Stimulated activated naive CD8-positive, alpha-beta T cell treated with anti-CD3 and anti-CD28 coated beads, Interleukin-15, Interleukin-2, amounts not matched to agents 100 ng/mL and 50 ng/mL, for 24 hours (primary cell): ENCODE measurements at regions not wholly inside any gene's neighbourhood (a gene's known extent, or its start where the extent isn't known, plus 50 kb on each side); places are given as distances from the start of the nearest gene placed in this dataset.

Experiments used
- H3K27ac Mint-ChIP-seq: one replicate; pipeline ENCODE4 v1.8.0; 2021; ENCODE audit warnings: mild to moderate bottlenecking, mixed read lengths
- H3K27me3 Mint-ChIP-seq: one replicate; pipeline ENCODE4 v1.8.0; 2021; ENCODE audit warnings: mixed read lengths
- H3K36me3 Mint-ChIP-seq: one replicate; pipeline ENCODE4 v1.8.0; 2021; ENCODE audit warnings: low read depth, mixed read lengths
- H3K4me1 Mint-ChIP-seq: one replicate; pipeline ENCODE4 v1.8.0; 2021; ENCODE audit warnings: low read depth, mixed read lengths
- H3K4me3 Mint-ChIP-seq: one replicate; pipeline ENCODE4 v1.8.0; 2021; ENCODE audit warnings: mild to moderate bottlenecking, mixed read lengths
- H3K9me3 Mint-ChIP-seq: one replicate; pipeline ENCODE4 v1.8.0; 2021; ENCODE audit warnings: mixed read lengths

- Mint-ChIP-seq H3K9me3 (no peaks in the 10 kb centered on the region), H3K36me3 (no peaks in the 10 kb centered on the region), H3K4me3 (no peak overlapping the region), H3K27ac (no peak overlapping the region), H3K4me1 (no peaks in the 10 kb centered on the region), H3K27me3 (no peaks in the 10 kb centered on the region)
Observed at GRCh38 chr5:98679963-98680362, 93.5 kb upstream of the RGMB start.

GRCh38 chr5:98690002-98690401 is 83.5 kb upstream of the RGMB start:
- no peaks in the 10 kb centered on the region for H3K36me3 Mint-ChIP-seq

GRCh38 chr5:98694902-98695301 is 78.6 kb upstream of the RGMB start:
- H3K27me3 Mint-ChIP-seq, result no peaks in the 10 kb centered on the region
- no peak overlapping the region for H3K27ac Mint-ChIP-seq
- H3K4me3 Mint-ChIP-seq, result no peak overlapping the region
- no peaks in the 10 kb centered on the region for H3K4me1 Mint-ChIP-seq
- peaks cover 26% of the 10 kb centered on the region for H3K9me3 Mint-ChIP-seq
- H3K36me3 Mint-ChIP-seq, result no peaks in the 10 kb centered on the region

More at GRCh38 chr5:98690002-98690401, 83.5 kb upstream of the RGMB start:
- H3K4me3 Mint-ChIP-seq, result no peak overlapping the region
- H3K27ac Mint-ChIP-seq, result no peak overlapping the region
- no peaks in the 10 kb centered on the region for H3K27me3 Mint-ChIP-seq
- peaks cover 26% of the 10 kb centered on the region for H3K9me3 Mint-ChIP-seq
- no peaks in the 10 kb centered on the region for H3K4me1 Mint-ChIP-seq

GRCh38 chr5:98698359-98698758 is 75.1 kb upstream of the RGMB start:
- H3K4me3 Mint-ChIP-seq, result no peak overlapping the region
- H3K36me3 Mint-ChIP-seq, result no peaks in the 10 kb centered on the region
- peaks cover 27% of the 10 kb centered on the region for H3K9me3 Mint-ChIP-seq
- H3K27ac Mint-ChIP-seq, result no peak overlapping the region
- no peaks in the 10 kb centered on the region for H3K4me1 Mint-ChIP-seq
- no peaks in the 10 kb centered on the region for H3K27me3 Mint-ChIP-seq

- H3K27me3 Mint-ChIP-seq, result no peaks in the 10 kb centered on the region
- H3K27ac Mint-ChIP-seq, result no peak overlapping the region
Observed at GRCh38 chr5:98700730-98701129, 72.7 kb upstream of the RGMB start.

GRCh38 chr5:98705841-98706240 is 67.6 kb upstream of the RGMB start:
- no peaks in the 10 kb centered on the region for H3K27me3 Mint-ChIP-seq
- H3K36me3 Mint-ChIP-seq, result no peaks in the 10 kb centered on the region
- H3K4me1 Mint-ChIP-seq, result no peaks in the 10 kb centered on the region
- no peak overlapping the region for H3K4me3 Mint-ChIP-seq
- peaks cover 26% of the 10 kb centered on the region for H3K9me3 Mint-ChIP-seq
- no peak overlapping the region for H3K27ac Mint-ChIP-seq

More at GRCh38 chr5:98700730-98701129, 72.7 kb upstream of the RGMB start:
- H3K9me3 Mint-ChIP-seq, result peaks cover 26% of the 10 kb centered on the region
- H3K4me3 Mint-ChIP-seq, result no peak overlapping the region
- H3K4me1 Mint-ChIP-seq, result no peaks in the 10 kb centered on the region
- no peaks in the 10 kb centered on the region for H3K36me3 Mint-ChIP-seq

- Mint-ChIP-seq H3K27me3 (no peaks in the 10 kb centered on the region), H3K4me3 (no peak overlapping the region), H3K9me3 (no peaks in the 10 kb centered on the region), H3K36me3 (no peaks in the 10 kb centered on the region), H3K27ac (no peak overlapping the region), H3K4me1 (no peaks in the 10 kb centered on the region)
Observed at GRCh38 chr5:98709681-98710080, 63.8 kb upstream of the RGMB start.

- H3K9me3 Mint-ChIP-seq, result no peaks in the 10 kb centered on the region
- peaks cover 3% of the 10 kb centered on the region for H3K27me3 Mint-ChIP-seq
- no peaks in the 10 kb centered on the region for H3K36me3 Mint-ChIP-seq
- no peak overlapping the region for H3K27ac Mint-ChIP-seq
- H3K4me3 Mint-ChIP-seq, result no peak overlapping the region
- H3K4me1 Mint-ChIP-seq, result no peaks in the 10 kb centered on the region
Observed at GRCh38 chr5:98713027-98713426, 60.4 kb upstream of the RGMB start.

- no peak overlapping the region for H3K4me3 Mint-ChIP-seq
- H3K4me1 Mint-ChIP-seq, result no peaks in the 10 kb centered on the region
- peaks cover 3% of the 10 kb centered on the region for H3K27me3 Mint-ChIP-seq
- no peaks in the 10 kb centered on the region for H3K36me3 Mint-ChIP-seq
- no peaks in the 10 kb centered on the region for H3K9me3 Mint-ChIP-seq
- no peak overlapping the region for H3K27ac Mint-ChIP-seq
Observed at GRCh38 chr5:98713856-98714255, 59.6 kb upstream of the RGMB start.

- Mint-ChIP-seq H3K4me3 (no peak overlapping the region), H3K27ac (no peak overlapping the region), H3K9me3 (no peaks in the 10 kb centered on the region), H3K27me3 (peaks cover 7% of the 10 kb centered on the region), H3K36me3 (no peaks in the 10 kb centered on the region), H3K4me1 (no peaks in the 10 kb centered on the region)
Observed at GRCh38 chr5:98714710-98715288, 58.7 kb upstream of the RGMB start.

GRCh38 chr5:98721231-98721928 is 52.1 kb upstream of the RGMB start:
- Mint-ChIP-seq H3K27me3 (peaks cover 10% of the 10 kb centered on the region), H3K27ac (no peak overlapping the region), H3K9me3 (no peaks in the 10 kb centered on the region), H3K4me1 (no peaks in the 10 kb centered on the region), H3K36me3 (no peaks in the 10 kb centered on the region), H3K4me3 (no peak overlapping the region)

- Mint-ChIP-seq H3K4me1 (no peaks in the 10 kb centered on the region), H3K27ac (no peak overlapping the region), H3K9me3 (no peaks in the 10 kb centered on the region), H3K36me3 (no peaks in the 10 kb centered on the region), H3K27me3 (peaks cover 12% of the 10 kb centered on the region), H3K4me3 (no peak overlapping the region)
Observed at GRCh38 chr5:98722188-98722587, 51.3 kb upstream of the RGMB start.

GRCh38 chr5:98723061-98723460 is 50.4 kb upstream of the RGMB start:
- peaks cover 12% of the 10 kb centered on the region for H3K27me3 Mint-ChIP-seq
- H3K4me3 Mint-ChIP-seq, result no peak overlapping the region
- H3K9me3 Mint-ChIP-seq, result no peaks in the 10 kb centered on the region
- H3K27ac Mint-ChIP-seq, result no peak overlapping the region
- no peaks in the 10 kb centered on the region for H3K4me1 Mint-ChIP-seq
- H3K36me3 Mint-ChIP-seq, result no peaks in the 10 kb centered on the region
